Prostate gland (tissue), 2 donors: ENCODE measurements at regions not wholly inside any gene's neighbourhood (a gene's known extent, or its start where the extent isn't known, plus 50 kb on each side); places are given as distances from the start of the nearest gene placed in this dataset.

Experiments used
- DNase-seq: peaks from one replicate; pipeline ENCODE4 v3.0.0-alpha.2; 2019; ENCODE audit warnings: low spot score
- H3K27ac ChIP-seq, 2 donors: fragments of 200-600 bp; sonication (generic); 2 replicates each; pipeline ENCODE4 v1.5.1; 2017 to 2019
- H3K27me3 ChIP-seq: fragments of 200-600 bp; sonication (generic); replicated peaks from 2 replicates; pipeline ENCODE4 v1.5.1; 2019; ENCODE audit not compliant: insufficient read depth
- H3K36me3 ChIP-seq, 2 donors: fragments of 200-600 bp; sonication (generic); 1 replicate in 1 of 2; 2 replicates in 1 of 2; pipeline versions ENCODE4 v1.5.1 to v1.8.1; 2017 to 2019
- H3K4me1 ChIP-seq: fragments of 200-600 bp; sonication (generic); replicated peaks from 2 replicates; pipeline ENCODE4 v1.5.1; 2019
- H3K4me3 ChIP-seq, 2 donors: fragments of 200-600 bp; sonication (generic); 2 replicates each; pipeline ENCODE4 v1.5.1; 2017 to 2019
- H3K9me3 ChIP-seq: fragments of 200-600 bp; sonication (generic); 2 replicates; pipeline ENCODE4 v1.5.1; 2017
- POLR2A ChIP-seq: fragments of 450-650 bp; IDR thresholded peaks from one replicate; pipeline ENCODE4 v1.6.1; 2016; ENCODE audit warnings: antibody characterized with exemption, mild to moderate bottlenecking
- POLR2AphosphoS5 ChIP-seq: sonication (generic); formaldehyde crosslinking; IDR thresholded peaks from one replicate; pipeline ENCODE4 v1.6.1; 2017; ENCODE audit warnings: antibody characterized with exemption
- WGBS: methylation state at CpG from one replicate; pipeline ENCODE4 v1.1.5; 2018; 5-methylcytosine and 5-hydroxymethylcytosine counted together
- intact Hi-C: fragments of 100-400 bp; cut with DNase I; formaldehyde crosslinking; loops from one replicate; pipeline ENCODE4 v1.14.2; 2022
- TF ChIP-seq, protein P1 (sequence below), 4 experiments: fragments of 200-600 bp in 2 of 4; fragments of 450-650 bp in 2 of 4; sonication (generic) in 2 of 4; IDR thresholded peaks; 1 replicate in 3 of 4; 2 replicates in 1 of 4; pipeline ENCODE4 v1.5.1; 2016 to 2019; ENCODE audit warnings: antibody characterized with exemption in 4 of 4, mild to moderate bottlenecking in 2 of 4, moderate library complexity in 2 of 4

DNA sequence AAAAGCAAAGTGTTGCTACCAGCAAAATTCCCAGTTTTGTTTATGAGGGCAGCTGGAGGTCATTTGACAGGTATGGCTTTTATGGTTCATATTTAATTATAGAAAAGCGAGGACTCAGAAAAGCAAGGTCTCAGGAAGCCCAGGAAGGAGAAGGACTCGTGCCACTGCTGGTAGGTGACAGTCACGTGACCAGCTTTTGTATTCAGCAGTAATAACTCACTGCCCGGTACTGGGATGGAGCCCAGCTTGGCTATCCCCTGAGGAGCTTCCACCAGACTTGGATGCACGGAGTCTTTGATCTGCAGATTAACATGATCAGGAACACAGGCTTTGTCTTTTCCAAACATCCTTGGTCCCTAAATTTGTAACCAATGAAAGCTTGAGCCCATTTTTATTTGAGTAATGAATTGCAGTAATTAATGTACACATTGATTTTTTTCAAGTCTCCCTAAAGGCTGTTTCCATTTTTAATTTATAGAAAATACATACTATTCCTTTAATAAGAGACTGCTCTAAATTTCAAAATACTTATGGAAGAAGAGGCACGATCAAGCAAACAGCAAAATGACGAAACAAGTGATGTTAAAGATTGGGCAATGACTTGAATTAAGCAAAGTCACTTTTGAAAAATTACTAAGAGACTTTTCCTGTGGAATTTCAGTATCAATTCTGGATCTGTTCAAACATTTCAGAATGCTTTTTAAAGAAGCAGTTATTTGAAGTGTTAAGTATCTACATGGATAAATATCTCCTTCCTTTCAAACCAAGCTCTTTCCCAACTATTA, 251.7 kb upstream of the HNRNPA3 start:
- H3K4me1 ChIP-seq = no peaks in the 10 kb centered on the region
- intact Hi-C loops = no loop called here
- no peak overlapping the region for H3K27ac ChIP-seq
- H3K4me3 ChIP-seq = no peak overlapping the region
- no peaks in the 10 kb centered on the region for H3K9me3 ChIP-seq
- no peak for TF ChIP-seq POLR2AphosphoS5
- TF ChIP-seq, protein P1, sequence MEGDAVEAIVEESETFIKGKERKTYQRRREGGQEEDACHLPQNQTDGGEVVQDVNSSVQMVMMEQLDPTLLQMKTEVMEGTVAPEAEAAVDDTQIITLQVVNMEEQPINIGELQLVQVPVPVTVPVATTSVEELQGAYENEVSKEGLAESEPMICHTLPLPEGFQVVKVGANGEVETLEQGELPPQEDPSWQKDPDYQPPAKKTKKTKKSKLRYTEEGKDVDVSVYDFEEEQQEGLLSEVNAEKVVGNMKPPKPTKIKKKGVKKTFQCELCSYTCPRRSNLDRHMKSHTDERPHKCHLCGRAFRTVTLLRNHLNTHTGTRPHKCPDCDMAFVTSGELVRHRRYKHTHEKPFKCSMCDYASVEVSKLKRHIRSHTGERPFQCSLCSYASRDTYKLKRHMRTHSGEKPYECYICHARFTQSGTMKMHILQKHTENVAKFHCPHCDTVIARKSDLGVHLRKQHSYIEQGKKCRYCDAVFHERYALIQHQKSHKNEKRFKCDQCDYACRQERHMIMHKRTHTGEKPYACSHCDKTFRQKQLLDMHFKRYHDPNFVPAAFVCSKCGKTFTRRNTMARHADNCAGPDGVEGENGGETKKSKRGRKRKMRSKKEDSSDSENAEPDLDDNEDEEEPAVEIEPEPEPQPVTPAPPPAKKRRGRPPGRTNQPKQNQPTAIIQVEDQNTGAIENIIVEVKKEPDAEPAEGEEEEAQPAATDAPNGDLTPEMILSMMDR (IDR thresholded peaks at IDR 0.05) = no peak
- no peak for TF ChIP-seq POLR2A
- peaks cover 2% of the 10 kb centered on the region for H3K27me3 ChIP-seq
- DNase-seq = no peak
- H3K36me3 ChIP-seq = no peaks in the 10 kb centered on the region
- WGBS = 37% methylated on average over 7 of the region's 7 CpGs

GRCh38 chr2:176961775-176962619, 250.6 kb upstream of the HNRNPA3 start:
- no peak overlapping the region for H3K27ac ChIP-seq
- no peak overlapping the region for H3K4me3 ChIP-seq
- no peak for DNase-seq
- 88% methylated on average over 11 of the region's 11 CpGs for WGBS
- no peaks in the 10 kb centered on the region for H3K36me3 ChIP-seq
- TF ChIP-seq POLR2AphosphoS5 = no peak
- TF ChIP-seq POLR2A = no peak
- TF ChIP-seq, protein P1 (IDR thresholded peaks at IDR 0.05) = no peak
- intact Hi-C loops = no loop called here
- peaks cover 2% of the 10 kb centered on the region for H3K27me3 ChIP-seq
- H3K4me1 ChIP-seq = no peaks in the 10 kb centered on the region
- H3K9me3 ChIP-seq = no peaks in the 10 kb centered on the region

- DNase-seq = no peak
- no peaks in the 10 kb centered on the region for H3K36me3 ChIP-seq
- intact Hi-C loops = no loop called here
- H3K9me3 ChIP-seq = no peaks in the 10 kb centered on the region
- no peaks in the 10 kb centered on the region for H3K4me1 ChIP-seq
- H3K4me3 ChIP-seq = no peak overlapping the region
- peaks cover 2% of the 10 kb centered on the region for H3K27me3 ChIP-seq
- TF ChIP-seq, protein P1 (IDR thresholded peaks at IDR 0.05) = no peak
- TF ChIP-seq POLR2AphosphoS5 (no peak), POLR2A (no peak)
- no peak overlapping the region for H3K27ac ChIP-seq
- WGBS = 32% methylated on average over 4 of the region's 4 CpGs
Measured at GRCh38 chr2:176963568-176964287, 248.9 kb upstream of the HNRNPA3 start.

GRCh38 chr2:176967911-176968450, 244.6 kb upstream of the HNRNPA3 start:
- DNase-seq = no peak

More at GRCh38 chr2:176967911-176968450, 244.6 kb upstream of the HNRNPA3 start:
- no peaks in the 10 kb centered on the region for H3K9me3 ChIP-seq
- no peaks in the 10 kb centered on the region for H3K27me3 ChIP-seq
- no peaks in the 10 kb centered on the region for H3K4me1 ChIP-seq
- no peak for TF ChIP-seq POLR2AphosphoS5
- TF ChIP-seq, protein P1 (IDR thresholded peaks at IDR 0.05) = no peak
- TF ChIP-seq POLR2A = no peak
- H3K27ac ChIP-seq = no peak overlapping the region
- H3K36me3 ChIP-seq = no peaks in the 10 kb centered on the region
- no peak overlapping the region for H3K4me3 ChIP-seq
- intact Hi-C loops = no loop called here
